Nephron progenitor cell (in vitro differentiated cells): ENCODE measurements at regions not wholly inside any gene's neighbourhood (a gene's known extent, or its start where the extent isn't known, plus 50 kb on each side); places are given as distances from the start of the nearest gene placed in this dataset.
"Not testable (repeated sequence)": the region's sequence is repeated elsewhere in the genome, so short reads cannot be mapped to it uniquely, and the experiment has no call there.

Source experiments
- DNase-seq: peaks from one replicate; pipeline ENCODE4 v3.0.0; 2021
- H3K27ac Mint-ChIP-seq: 2 replicates; pipeline ENCODE4 v1.8.0; 2021; ENCODE audit warnings: mild to moderate bottlenecking, moderate library complexity, mixed read lengths
- H3K27me3 Mint-ChIP-seq: 2 replicates; pipeline ENCODE4 v1.8.0; 2021; ENCODE audit warnings: mild to moderate bottlenecking, low read depth, mixed read lengths; ENCODE audit not compliant: poor library complexity
- H3K36me3 Mint-ChIP-seq: 2 replicates; pipeline ENCODE4 v1.8.0; 2021; ENCODE audit warnings: low read depth, mixed read lengths
- H3K4me1 Mint-ChIP-seq: 2 replicates; pipeline ENCODE4 v1.8.0; 2021; ENCODE audit warnings: mixed read lengths
- H3K4me3 Mint-ChIP-seq: 2 replicates; pipeline ENCODE4 v1.8.0; 2021; ENCODE audit warnings: mild to moderate bottlenecking, moderate library complexity, mixed read lengths
- H3K9me3 Mint-ChIP-seq: 2 replicates; pipeline ENCODE4 v1.8.0; 2021; ENCODE audit warnings: mild to moderate bottlenecking, moderate library complexity, mixed read lengths

DNA sequence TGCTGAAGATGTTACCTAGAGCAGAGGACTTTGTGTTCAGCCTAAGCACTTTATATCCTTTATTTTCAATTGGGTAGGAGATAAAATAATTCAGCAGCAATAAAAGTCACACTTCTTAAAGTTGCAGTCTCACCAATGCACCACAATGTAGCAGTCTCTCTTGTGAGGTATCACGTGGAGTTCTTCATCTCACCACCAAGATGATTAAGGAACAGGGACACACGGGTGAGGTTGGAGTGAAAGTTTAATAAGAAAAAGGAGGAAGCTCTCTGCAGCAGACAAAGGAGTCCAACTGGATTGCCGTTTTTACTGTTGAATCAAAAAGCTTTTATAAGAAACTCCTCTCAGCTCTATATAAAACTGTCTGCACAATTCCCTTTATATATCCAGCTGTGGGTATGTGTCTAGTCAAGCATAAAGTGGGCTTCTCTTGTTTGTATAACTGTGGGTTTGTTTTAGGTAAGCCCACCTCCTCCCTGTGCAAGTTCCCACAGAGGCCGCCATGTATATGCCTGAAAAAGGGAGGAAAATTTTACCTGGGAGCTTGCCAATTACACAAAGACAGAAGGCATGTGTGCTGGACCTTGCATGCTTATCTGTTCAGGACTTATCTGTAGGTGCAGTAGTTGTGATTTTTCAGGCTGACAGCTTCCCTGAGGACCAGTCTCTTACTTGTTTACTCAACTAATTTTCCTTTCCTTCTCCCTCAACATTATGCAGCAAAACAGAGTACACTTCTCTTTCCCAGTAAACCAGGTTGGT is 1497.2 kb upstream of the TPTE start:
- H3K4me3 Mint-ChIP-seq, H3K4me1 Mint-ChIP-seq, H3K27ac Mint-ChIP-seq, H3K36me3 Mint-ChIP-seq, H3K27me3 Mint-ChIP-seq, DNase-seq: not testable (repeated sequence)
- peaks cover 51% of the 10 kb centered on the region for H3K9me3 Mint-ChIP-seq

DNA sequence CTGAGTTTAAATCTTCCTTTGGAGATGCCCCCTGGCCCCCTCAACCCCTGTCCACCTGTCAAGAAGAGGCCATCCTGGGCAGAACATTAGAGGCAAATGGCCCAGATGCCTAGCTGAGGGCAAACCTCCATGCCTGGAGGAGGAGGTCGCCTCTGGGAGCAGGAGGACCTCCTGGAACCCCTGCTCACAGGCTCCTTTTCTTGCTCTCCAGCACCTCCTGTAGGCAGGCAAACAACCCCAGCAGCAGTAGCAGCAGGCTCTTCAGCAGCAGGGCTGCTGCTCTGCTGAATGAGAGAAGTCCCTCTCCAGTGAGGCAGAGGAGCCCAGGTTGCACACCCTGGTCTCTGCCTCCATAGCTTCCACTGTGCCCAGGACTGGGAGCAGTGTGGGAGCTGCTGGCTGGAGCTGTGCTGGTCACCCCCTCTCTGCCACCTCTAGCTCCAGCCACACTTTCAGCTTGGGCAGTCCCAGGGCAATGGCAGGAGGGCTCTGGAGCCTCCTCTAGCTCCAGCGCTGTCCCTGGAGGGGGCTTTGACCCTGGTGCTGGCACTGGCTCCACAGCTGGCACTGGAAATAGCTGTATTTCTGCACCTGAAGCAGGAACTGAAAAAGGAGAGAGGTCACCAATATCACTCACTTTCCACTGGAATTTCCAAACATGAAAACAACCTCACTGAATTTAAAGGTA is 1494.5 kb upstream of the TPTE start:
- not testable (repeated sequence) for H3K36me3 Mint-ChIP-seq, H3K4me3 Mint-ChIP-seq, DNase-seq, H3K4me1 Mint-ChIP-seq, H3K27me3 Mint-ChIP-seq, H3K27ac Mint-ChIP-seq
- peaks cover 47% of the 10 kb centered on the region for H3K9me3 Mint-ChIP-seq

GRCh38 chr21:9027417-9027800 is 1494.0 kb upstream of the TPTE start:
- H3K27me3 Mint-ChIP-seq, DNase-seq, H3K27ac Mint-ChIP-seq, H3K4me1 Mint-ChIP-seq, H3K36me3 Mint-ChIP-seq, H3K4me3 Mint-ChIP-seq: not testable (repeated sequence)
- H3K9me3 Mint-ChIP-seq = peaks cover 48% of the 10 kb centered on the region

DNA sequence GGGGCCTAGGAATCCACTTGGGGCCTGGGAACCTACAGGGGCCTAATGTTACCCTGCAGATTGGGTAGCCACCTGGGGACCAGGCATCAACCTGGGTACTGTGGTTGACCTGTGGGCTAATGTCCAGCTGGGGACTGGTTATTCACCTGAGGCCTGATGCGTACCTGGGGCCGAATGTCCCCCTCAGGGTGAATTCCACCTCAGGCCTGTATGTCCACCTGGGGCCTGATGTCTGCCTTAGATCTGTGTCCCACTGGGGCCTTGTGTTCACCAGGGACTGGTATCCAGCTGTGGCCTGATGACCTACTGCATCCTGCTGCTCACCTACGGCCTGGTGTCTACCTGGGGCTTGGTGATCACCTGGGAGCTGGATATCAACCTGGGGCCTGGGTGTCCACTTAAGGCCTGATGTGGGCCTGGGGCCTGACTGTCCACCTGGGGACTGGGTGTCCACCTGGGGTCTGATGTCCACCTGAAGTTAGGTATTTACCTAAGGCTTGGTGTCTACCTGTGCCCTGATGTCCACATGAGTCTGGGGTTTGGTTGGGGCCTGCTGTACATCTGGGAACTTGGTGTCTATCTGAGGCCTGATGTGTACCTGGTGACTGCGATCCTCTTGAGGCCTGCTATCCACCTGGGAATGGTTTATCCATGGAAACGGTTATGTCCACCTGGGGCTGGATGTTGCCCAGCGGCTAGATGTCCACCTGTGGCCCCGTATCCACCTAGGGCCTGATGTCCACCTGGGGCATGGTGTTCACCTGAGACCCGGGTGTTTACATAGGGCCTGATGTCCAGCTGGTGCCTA is 1492.6 kb upstream of the TPTE start:
- not testable (repeated sequence) for DNase-seq, H3K27me3 Mint-ChIP-seq, H3K4me1 Mint-ChIP-seq

GRCh38 chr21:9030141-9030665 is 1491.2 kb upstream of the TPTE start:
- DNase-seq, H3K27me3 Mint-ChIP-seq, H3K4me3 Mint-ChIP-seq, H3K4me1 Mint-ChIP-seq, H3K36me3 Mint-ChIP-seq, H3K27ac Mint-ChIP-seq: not testable (repeated sequence)
- H3K9me3 Mint-ChIP-seq = peaks cover 48% of the 10 kb centered on the region

More for the DNA sequence above, 1492.6 kb upstream of the TPTE start:
- H3K9me3 Mint-ChIP-seq = peaks cover 54% of the 10 kb centered on the region
- not testable (repeated sequence) for H3K4me3 Mint-ChIP-seq, H3K27ac Mint-ChIP-seq, H3K36me3 Mint-ChIP-seq

DNA sequence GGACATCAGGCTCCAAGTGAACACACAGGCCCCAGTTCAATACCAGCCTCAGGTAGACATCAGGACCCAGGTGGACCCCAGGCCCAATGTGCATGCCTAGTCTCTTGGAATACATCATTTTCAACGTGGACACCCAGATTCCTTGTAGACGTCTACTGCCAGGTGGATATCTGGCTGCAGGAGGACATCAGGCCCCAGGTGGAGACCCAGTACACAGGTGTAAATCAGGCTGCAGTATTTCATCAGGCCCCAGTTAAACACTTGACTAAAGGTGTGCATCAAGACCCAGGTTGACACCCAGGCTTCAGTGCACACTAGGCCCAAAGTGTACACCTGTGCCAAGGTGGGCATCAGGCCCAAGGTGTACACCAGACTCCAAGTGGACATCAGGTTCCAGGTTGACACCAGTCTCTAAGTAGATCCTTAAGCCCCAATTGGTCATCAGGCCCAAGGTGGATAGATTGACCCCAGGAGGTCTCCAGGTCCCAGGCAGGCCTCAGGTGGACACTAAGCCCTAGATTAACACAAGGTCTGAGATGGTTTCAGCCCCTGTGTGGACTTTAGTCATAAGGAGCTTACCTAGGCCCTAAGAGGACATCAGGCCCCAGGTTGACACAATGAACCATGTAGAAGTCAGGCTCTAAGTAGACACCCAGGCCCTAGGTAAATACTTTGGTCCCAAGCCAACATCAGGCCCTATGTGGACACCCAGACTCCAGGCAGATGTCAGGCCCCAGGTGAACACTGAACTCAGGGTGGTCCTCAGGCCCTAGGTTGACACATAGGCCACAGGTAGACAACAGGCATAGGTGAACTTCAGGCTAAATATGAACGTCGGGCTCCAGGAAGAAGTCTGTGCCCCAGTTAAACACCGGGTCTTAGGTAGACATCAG is 1489.7 kb upstream of the TPTE start:
- H3K4me1 Mint-ChIP-seq, H3K36me3 Mint-ChIP-seq, DNase-seq, H3K4me3 Mint-ChIP-seq, H3K27ac Mint-ChIP-seq, H3K27me3 Mint-ChIP-seq: not testable (repeated sequence)
- peaks cover 35% of the 10 kb centered on the region for H3K9me3 Mint-ChIP-seq

GRCh38 chr21:9032547-9032946 is 1488.8 kb upstream of the TPTE start:
- not testable (repeated sequence) for H3K27ac Mint-ChIP-seq, DNase-seq, H3K27me3 Mint-ChIP-seq, H3K4me3 Mint-ChIP-seq, H3K4me1 Mint-ChIP-seq, H3K36me3 Mint-ChIP-seq
- peaks cover 31% of the 10 kb centered on the region for H3K9me3 Mint-ChIP-seq

GRCh38 chr21:9033295-9033694 is 1488.1 kb upstream of the TPTE start:
- DNase-seq, H3K4me1 Mint-ChIP-seq, H3K27ac Mint-ChIP-seq, H3K36me3 Mint-ChIP-seq, H3K4me3 Mint-ChIP-seq, H3K27me3 Mint-ChIP-seq: not testable (repeated sequence)
- H3K9me3 Mint-ChIP-seq = peaks cover 25% of the 10 kb centered on the region

DNA sequence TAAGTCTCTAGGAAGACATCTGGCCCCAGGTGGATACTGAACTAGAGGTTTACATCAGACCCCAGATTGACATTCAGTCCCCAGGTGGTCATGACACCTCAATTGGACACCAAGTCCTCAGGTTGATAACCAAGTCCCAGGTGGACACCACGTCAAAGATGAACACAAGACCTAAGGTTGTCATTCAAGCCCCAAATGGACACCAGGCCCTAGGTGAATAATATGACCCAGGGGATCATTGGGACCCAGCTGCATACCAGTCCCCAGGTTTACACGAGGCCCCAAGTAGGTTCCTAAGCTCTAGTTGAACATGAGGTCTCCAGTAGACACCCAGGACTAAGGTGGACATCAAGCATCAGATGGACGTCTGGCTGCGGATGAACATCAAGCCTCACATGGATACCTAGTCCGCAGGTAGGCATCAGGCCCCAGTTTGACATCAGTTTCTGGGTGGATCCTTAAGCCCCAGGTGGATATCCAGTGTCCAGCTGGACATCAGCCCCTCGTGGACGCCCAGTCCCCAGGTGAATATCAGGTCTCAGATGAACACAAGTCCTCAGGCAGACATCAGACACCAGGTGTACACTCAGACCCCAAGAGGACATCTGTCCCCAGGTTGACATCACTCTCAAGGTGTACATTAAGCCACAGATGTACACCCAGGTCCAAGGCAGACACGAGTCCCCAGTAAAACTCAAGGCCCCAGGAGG is 1486.7 kb upstream of the TPTE start:
- DNase-seq, H3K27me3 Mint-ChIP-seq, H3K4me1 Mint-ChIP-seq, H3K36me3 Mint-ChIP-seq, H3K27ac Mint-ChIP-seq, H3K4me3 Mint-ChIP-seq: not testable (repeated sequence)
- H3K9me3 Mint-ChIP-seq = peaks cover 16% of the 10 kb centered on the region

DNA sequence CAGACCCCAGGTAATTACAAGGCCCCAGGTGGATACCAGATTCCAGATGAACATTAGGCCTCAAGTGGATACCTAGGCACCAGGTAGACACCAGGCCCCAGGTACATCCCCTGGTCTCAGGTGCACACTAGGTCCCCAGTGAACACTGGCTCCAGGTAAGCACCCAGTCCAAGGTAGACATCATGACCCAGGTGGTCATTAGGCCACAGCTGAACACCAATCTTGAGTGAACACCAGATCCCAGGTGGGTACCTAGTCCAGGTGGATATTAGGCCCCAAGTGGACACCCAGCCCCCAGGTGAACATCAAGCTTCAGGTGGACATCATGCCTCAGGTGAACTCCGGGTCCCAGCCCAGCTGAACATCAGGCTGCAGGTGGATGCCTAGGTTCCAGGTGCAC is 1486.2 kb upstream of the TPTE start:
- not testable (repeated sequence) for H3K27me3 Mint-ChIP-seq, DNase-seq, H3K4me1 Mint-ChIP-seq, H3K36me3 Mint-ChIP-seq, H3K4me3 Mint-ChIP-seq, H3K27ac Mint-ChIP-seq
- H3K9me3 Mint-ChIP-seq = peaks cover 21% of the 10 kb centered on the region

GRCh38 chr21:9035970-9036369 is 1485.4 kb upstream of the TPTE start:
- not testable (repeated sequence) for H3K27me3 Mint-ChIP-seq, DNase-seq, H3K4me3 Mint-ChIP-seq, H3K4me1 Mint-ChIP-seq, H3K27ac Mint-ChIP-seq, H3K36me3 Mint-ChIP-seq
- peaks cover 21% of the 10 kb centered on the region for H3K9me3 Mint-ChIP-seq

DNA sequence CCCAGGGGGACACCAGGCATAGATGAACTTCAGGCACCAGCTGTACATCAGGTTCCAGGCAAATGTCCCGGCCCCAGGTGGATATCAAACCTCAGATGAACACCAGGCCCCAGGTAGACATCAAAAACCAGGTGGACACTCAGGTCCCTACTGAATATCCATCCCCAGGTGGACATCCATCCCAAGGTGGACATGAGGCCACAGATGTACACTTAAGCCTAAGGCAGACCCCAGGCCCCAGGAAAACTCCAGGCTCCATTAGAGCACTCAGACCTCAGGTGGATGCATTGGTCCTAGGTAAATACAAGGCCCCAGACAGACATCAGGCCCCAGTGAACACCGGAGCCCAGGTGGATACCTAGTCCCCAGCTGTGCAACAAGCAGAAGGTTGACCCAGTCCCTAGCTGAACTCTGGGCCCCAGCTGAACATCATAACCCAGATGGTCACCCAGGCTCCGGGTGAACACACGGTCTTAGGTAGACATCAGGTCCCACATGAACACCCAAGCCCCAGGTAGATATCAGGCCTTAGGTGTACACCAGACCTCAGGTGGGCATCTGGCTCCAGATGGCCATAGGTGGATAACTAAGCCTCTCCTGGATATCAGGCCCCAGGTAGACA is 1484.3 kb upstream of the TPTE start:
- H3K9me3 Mint-ChIP-seq = peaks cover 17% of the 10 kb centered on the region
- not testable (repeated sequence) for H3K4me1 Mint-ChIP-seq, H3K27me3 Mint-ChIP-seq, H3K4me3 Mint-ChIP-seq, H3K36me3 Mint-ChIP-seq, H3K27ac Mint-ChIP-seq, DNase-seq
